HG03342 (cell line): ENCODE measurements at regions not wholly inside any gene's neighbourhood (a gene's known extent, or its start where the extent isn't known, plus 50 kb on each side); places are given as distances from the start of the nearest gene placed in this dataset.
"Not testable (repeated sequence)": the region's sequence is repeated elsewhere in the genome, so short reads cannot be mapped to it uniquely, and the experiment has no call there.

Source experiments
- ATAC-seq: cut with Tn5 transposase; IDR thresholded peaks from one replicate; pipeline ENCODE4 v1.9.1; 2021; ENCODE audit warnings: mild to moderate bottlenecking, moderate library complexity; ENCODE audit not compliant: unreplicated experiment

GRCh38 chr3:43838009-43838758 lies 147.4 kb downstream of the ABHD5 start:
- ATAC-seq, result no peak

- no peak for ATAC-seq
Observed at GRCh38 chr3:43838877-43839276, 148.1 kb downstream of the ABHD5 start.

GRCh38 chr3:43843386-43843785 lies 152.6 kb downstream of the ABHD5 start:
- ATAC-seq, result no peak

GRCh38 chr3:43844757-43845156 lies 154.0 kb downstream of the ABHD5 start:
- ATAC-seq, result no peak

GRCh38 chr3:43845553-43845952 lies 154.8 kb downstream of the ABHD5 start:
- not testable (repeated sequence) for ATAC-seq

- no peak for ATAC-seq
Observed at GRCh38 chr3:43852066-43852465, 161.3 kb downstream of the ABHD5 start.

- ATAC-seq, result no peak
Observed at GRCh38 chr3:43854283-43854682, 163.5 kb downstream of the ABHD5 start.

- ATAC-seq, result no peak
Observed at GRCh38 chr3:43854916-43855315, 164.2 kb downstream of the ABHD5 start.

GRCh38 chr3:43855674-43856299 lies 165.0 kb downstream of the ABHD5 start:
- no peak for ATAC-seq

GRCh38 chr3:43856351-43856750 lies 165.6 kb downstream of the ABHD5 start:
- ATAC-seq, result no peak

GRCh38 chr3:43856761-43857160 lies 166.0 kb downstream of the ABHD5 start:
- ATAC-seq, result no peak

- no peak for ATAC-seq
Observed at GRCh38 chr3:43857361-43858293, 166.9 kb downstream of the ABHD5 start.

- ATAC-seq, result no peak
Observed at GRCh38 chr3:43858294-43858701, 167.6 kb downstream of the ABHD5 start.

- no peak for ATAC-seq
Observed at GRCh38 chr3:43859766-43860165, 169.0 kb downstream of the ABHD5 start.

- ATAC-seq, result no peak
Observed at GRCh38 chr3:43861635-43862034, 170.9 kb downstream of the ABHD5 start.

GRCh38 chr3:43862470-43862869 lies 171.7 kb downstream of the ABHD5 start:
- no peak for ATAC-seq

GRCh38 chr3:43862992-43863805 lies 172.5 kb downstream of the ABHD5 start:
- ATAC-seq, result no peak

GRCh38 chr3:43863966-43864933 lies 173.5 kb downstream of the ABHD5 start:
- ATAC-seq, result no peak

- no peak for ATAC-seq
Observed at GRCh38 chr3:43865351-43865750, 174.6 kb downstream of the ABHD5 start.
